Loucy (cell line): ENCODE measurements at regions not wholly inside any gene's neighbourhood (a gene's known extent, or its start where the extent isn't known, plus 50 kb on each side); places are given as distances from the start of the nearest gene placed in this dataset.

Experiments
- H2AFZ ChIP-seq: fragments of 200-600 bp; sonication (generic); 2 replicates; pipeline ENCODE4 v1.6.0; 2016; ENCODE audit warnings: antibody characterized with exemption, mild to moderate bottlenecking, low read length, moderate library complexity
- H3F3A ChIP-seq: fragments of 200-600 bp; 2 replicates; pipeline ENCODE4 v1.6.0; 2016; ENCODE audit warnings: antibody characterized with exemption, low read depth, mild to moderate bottlenecking
- H3K27me3 ChIP-seq: fragments of 200-600 bp; sonication (generic); 2 replicates; pipeline ENCODE4 v1.6.1; 2014; ENCODE audit warnings: low read length, mild to moderate bottlenecking; ENCODE audit not compliant: insufficient read depth, poor library complexity, severe bottlenecking
- H3K36me3 ChIP-seq: fragments of 200-600 bp; sonication (generic); 2 replicates; pipeline ENCODE4 v1.6.1; 2016; ENCODE audit warnings: low read length; ENCODE audit not compliant: insufficient read depth
- H3K4me1 ChIP-seq: fragments of 200-600 bp; sonication (generic); 2 replicates; pipeline ENCODE4 v1.5.1; 2014; ENCODE audit warnings: low read length, mild to moderate bottlenecking; ENCODE audit not compliant: insufficient read depth, poor library complexity, severe bottlenecking
- H3K4me2 ChIP-seq: fragments of 200-600 bp; sonication (generic); 2 replicates; pipeline ENCODE4 v1.6.0; 2014; ENCODE audit warnings: antibody characterized with exemption, low read length, low read depth, mild to moderate bottlenecking; ENCODE audit not compliant: poor library complexity, severe bottlenecking
- H3K4me3 ChIP-seq: fragments of 200-600 bp; sonication (generic); 2 replicates; pipeline ENCODE4 v1.5.1; 2014; ENCODE audit warnings: low read length, mild to moderate bottlenecking, mixed read lengths; ENCODE audit not compliant: poor library complexity, severe bottlenecking
- H3K79me2 ChIP-seq: fragments of 200-600 bp; sonication (generic); 2 replicates; pipeline ENCODE4 v1.6.1; 2014; ENCODE audit warnings: low read length; ENCODE audit not compliant: insufficient read depth
- H3K9ac ChIP-seq: fragments of 200-600 bp; sonication (generic); 2 replicates; pipeline ENCODE4 v1.6.0; 2014; ENCODE audit warnings: mild to moderate bottlenecking, low read depth, low read length, moderate library complexity; ENCODE audit not compliant: poor library complexity, severe bottlenecking
- H3K9me2 ChIP-seq: fragments of 200-600 bp; sonication (generic); replicated peaks from 2 replicates; pipeline ENCODE4 v1.6.1; 2016; ENCODE audit warnings: low read depth, low read length, mixed read lengths
- H3K9me3 ChIP-seq: fragments of 200-600 bp; sonication (generic); 2 replicates; pipeline ENCODE4 v1.6.1; 2014; ENCODE audit warnings: mild to moderate bottlenecking, antibody characterized with exemption, low read length, low read depth; ENCODE audit not compliant: insufficient read depth
- H4K20me1 ChIP-seq: fragments of 200-600 bp; sonication (generic); 2 replicates; pipeline ENCODE4 v1.6.0; 2014; ENCODE audit warnings: antibody characterized with exemption, low read length, mild to moderate bottlenecking; ENCODE audit not compliant: insufficient read depth, poor library complexity, severe bottlenecking
- CTCF ChIP-seq: fragments of 200-600 bp; sonication (generic); conservative IDR thresholded peaks from 2 replicates; pipeline ENCODE4 v1.5.1; 2014; ENCODE audit warnings: mild to moderate bottlenecking, antibody characterized with exemption, low read length
- EZH2phosphoT487 ChIP-seq: fragments of 200-600 bp; IDR thresholded peaks from 2 replicates; pipeline ENCODE4 v1.6.1; 2018; ENCODE audit warnings: antibody characterized with exemption, mild to moderate bottlenecking, moderate library complexity, borderline replicate concordance

GRCh38 chr18:40874233-40874632 lies 1080.8 kb upstream of the PIK3C3 start:
- no peak overlapping the region for H3K9ac ChIP-seq
- H3K4me1 ChIP-seq: no peaks in the 10 kb centered on the region
- no peak overlapping the region for H2AFZ ChIP-seq
- no peaks in the 10 kb centered on the region for H3K79me2 ChIP-seq
- H3K27me3 ChIP-seq: no peaks in the 10 kb centered on the region
- H3K9me3 ChIP-seq: no peaks in the 10 kb centered on the region
- no peaks in the 10 kb centered on the region for H3K36me3 ChIP-seq
- no peaks in the 10 kb centered on the region for H4K20me1 ChIP-seq
- no peaks in the 10 kb centered on the region for H3K9me2 ChIP-seq
- H3F3A ChIP-seq: no peaks in the 10 kb centered on the region
- no peak for TF ChIP-seq CTCF
- TF ChIP-seq EZH2phosphoT487: no peak
- no peak overlapping the region for H3K4me2 ChIP-seq
- H3K4me3 ChIP-seq: no peak overlapping the region

GRCh38 chr18:40868110-40868858 lies 1086.8 kb upstream of the PIK3C3 start:
- Histone ChIP-seq H3K4me1 (no peaks in the 10 kb centered on the region), H3K4me3 (no peak overlapping the region), H3K9me3 (peaks cover 4% of the 10 kb centered on the region; the same call in 1 of the 2 replicates), H3F3A (no peaks in the 10 kb centered on the region), H4K20me1 (no peaks in the 10 kb centered on the region), H3K9me2 (no peaks in the 10 kb centered on the region), H3K9ac (no peak overlapping the region), H2AFZ (no peak overlapping the region), H3K79me2 (no peaks in the 10 kb centered on the region), H3K36me3 (no peaks in the 10 kb centered on the region), H3K4me2 (no peak overlapping the region), H3K27me3 (no peaks in the 10 kb centered on the region)
- TF ChIP-seq EZH2phosphoT487 (no peak), CTCF (no peak)

GRCh38 chr18:40867459-40867858 lies 1087.6 kb upstream of the PIK3C3 start:
- TF ChIP-seq CTCF (no peak), EZH2phosphoT487 (no peak)
- Histone ChIP-seq H3F3A (no peaks in the 10 kb centered on the region), H3K4me3 (no peak overlapping the region), H3K4me1 (no peaks in the 10 kb centered on the region), H3K9ac (no peak overlapping the region), H3K9me3 (peaks cover 4% of the 10 kb centered on the region; the same call in 1 of the 2 replicates), H4K20me1 (no peaks in the 10 kb centered on the region), H3K36me3 (no peaks in the 10 kb centered on the region), H3K4me2 (no peak overlapping the region), H3K79me2 (no peaks in the 10 kb centered on the region), H3K9me2 (no peaks in the 10 kb centered on the region), H3K27me3 (no peaks in the 10 kb centered on the region), H2AFZ (no peak overlapping the region)
